ENCODE measurements at regions not wholly inside any gene's neighbourhood (a gene's known extent, or its start where the extent isn't known, plus 50 kb on each side); places are given as distances from the start of the nearest gene placed in this dataset.
"Not testable (repeated sequence)": the region's sequence is repeated elsewhere in the genome, so short reads cannot be mapped to it uniquely, and the experiment has no call there.

DNA sequence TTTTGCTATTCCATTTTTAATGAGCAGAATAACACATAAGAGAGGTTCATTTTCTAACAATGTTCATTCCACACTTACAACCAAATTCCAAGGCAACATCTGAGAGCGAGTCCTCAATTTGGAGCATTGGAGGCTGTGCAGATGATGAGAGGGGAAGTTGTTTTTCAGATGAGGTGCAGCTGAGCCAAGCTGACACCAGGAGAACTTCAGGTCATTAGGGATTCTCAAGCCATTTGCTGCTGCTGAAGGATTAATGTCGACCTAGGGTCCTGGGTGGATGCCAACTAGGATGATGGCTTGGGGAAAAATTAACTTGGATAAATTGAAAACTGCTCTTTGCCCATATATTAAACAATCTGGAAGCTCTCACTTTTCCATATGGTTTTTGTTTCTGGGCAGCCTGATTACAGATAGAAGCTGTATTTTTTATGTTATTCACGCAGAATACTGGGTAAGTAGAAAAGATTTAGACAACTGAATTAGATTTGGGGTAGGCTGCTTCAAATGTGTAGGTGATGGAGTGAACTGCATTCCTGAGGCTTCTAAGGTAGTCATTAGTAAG is 206.4 kb upstream of the SLC39A10 start:
- no peak for DNase-seq

DNA sequence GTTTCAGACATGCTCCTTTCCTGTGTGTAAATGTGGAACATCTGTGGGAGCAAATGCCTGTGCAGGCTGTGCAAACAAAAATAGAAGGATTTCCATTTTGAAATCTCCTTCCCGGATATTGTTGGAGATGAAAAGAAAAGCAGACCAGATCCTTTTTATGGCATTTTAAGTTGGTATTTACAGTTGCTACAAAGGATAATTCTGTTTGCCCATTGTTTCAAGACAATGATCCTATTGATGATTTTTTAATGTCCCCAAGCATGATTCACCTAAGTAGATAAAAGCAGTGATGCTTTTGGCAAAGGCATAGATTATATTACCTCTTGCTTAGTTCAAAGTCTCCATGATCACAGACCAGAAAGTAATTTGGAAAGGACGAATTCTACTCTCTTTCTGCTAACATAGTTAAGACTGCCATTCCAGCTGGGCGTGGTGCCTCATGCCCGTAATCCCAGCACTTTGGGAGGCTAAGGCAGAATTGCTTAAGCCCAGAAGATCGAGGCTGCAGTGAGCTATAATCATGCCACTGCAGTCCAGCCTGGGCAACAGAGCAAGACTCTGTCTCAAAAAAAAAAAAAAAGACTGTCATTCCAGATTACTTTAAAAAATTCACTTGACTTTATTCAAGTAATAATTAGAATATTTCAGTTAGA is 209.6 kb upstream of the SLC39A10 start:
- no peak for DNase-seq

DNA sequence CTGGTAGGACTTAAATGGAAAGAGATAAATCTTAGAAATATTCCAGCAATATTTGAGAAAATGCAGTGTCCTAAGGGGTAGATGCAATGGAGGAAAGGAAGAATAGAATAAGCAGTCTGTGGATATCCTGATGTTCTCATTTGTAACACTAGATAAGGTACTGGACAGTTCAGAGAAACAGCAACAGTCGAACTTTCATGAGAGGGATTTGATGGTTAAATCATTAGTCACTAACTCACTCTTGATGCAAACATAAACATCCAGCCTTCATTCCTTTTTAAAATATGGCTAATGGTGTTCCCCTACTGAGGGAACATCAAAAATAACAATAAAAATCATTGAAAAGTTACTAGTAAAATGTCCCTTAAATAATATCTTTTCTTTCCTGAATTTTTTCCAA is 211.4 kb upstream of the SLC39A10 start:
- DNase-seq: no peak

DNA sequence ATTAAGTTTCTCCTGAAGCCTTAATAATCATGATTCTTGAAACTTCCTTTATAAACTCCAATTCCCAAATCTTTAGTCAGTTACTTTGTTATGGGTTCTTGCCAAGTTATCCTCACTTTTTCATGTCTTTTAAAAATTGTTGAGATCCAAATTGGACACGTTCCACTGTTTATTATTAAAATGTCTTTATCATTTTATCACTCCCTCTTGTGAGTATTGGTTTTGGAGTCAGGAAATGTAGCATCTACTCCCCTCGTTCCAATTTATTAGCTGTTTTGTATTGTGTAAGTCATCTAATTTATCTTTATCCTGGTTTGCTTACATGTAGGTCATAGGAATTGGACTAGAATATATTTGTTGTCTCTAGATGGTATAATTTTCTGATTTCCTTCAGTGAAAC is 213.1 kb upstream of the SLC39A10 start:
- no peak for DNase-seq

DNA sequence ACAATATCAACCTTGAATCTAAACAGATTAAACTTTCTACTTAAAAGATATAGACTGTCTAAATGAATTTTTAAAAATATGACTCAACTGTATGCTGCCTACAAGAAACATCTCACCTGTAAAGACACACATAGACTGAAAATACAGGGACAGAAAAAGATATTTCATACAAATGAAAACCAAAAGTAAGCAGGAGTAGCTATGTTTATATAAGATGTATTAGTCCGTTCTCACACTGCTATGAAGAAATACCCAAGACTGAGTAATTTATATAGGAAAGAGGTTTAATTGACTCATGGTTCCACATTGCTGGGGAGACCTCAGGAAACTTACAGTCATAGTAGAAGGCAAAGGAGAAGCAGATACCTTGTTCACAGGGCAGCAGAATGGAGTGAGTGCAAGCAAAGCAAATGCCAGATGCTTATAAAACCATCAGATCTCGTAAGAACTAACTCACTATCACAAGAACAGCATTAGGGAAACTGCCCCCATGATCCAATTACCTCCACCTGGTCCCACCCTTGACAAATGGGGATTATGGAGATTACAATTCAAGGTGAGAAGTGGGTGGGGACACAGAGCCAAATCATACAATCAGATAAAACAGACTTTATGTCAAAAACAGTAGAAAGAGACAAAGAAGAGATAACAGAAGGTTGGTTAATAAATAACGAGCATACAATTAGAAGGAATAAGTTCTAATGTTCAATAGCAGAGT is 214.4 kb upstream of the SLC39A10 start:
- no peak for DNase-seq

DNA sequence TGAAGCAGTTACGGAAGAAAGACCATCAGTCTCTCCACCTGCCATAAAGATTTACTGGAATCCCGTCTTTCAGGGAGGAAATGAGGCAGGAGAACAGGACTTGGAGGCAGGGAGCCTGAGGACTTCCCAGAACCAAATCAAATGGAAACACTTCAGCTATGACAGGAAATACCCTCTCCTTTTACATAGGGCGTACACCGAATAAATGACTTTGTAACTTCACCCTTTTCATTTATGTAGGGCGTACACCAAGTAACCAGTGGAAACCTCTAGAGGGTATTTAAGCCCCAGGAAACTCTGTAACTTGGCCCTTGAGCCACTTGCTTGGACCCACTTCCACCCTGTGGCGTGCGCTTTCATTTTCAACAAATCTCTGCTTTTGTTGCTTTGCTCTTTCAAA is 218.3 kb upstream of the SLC39A10 start:
- no peak for DNase-seq

DNA sequence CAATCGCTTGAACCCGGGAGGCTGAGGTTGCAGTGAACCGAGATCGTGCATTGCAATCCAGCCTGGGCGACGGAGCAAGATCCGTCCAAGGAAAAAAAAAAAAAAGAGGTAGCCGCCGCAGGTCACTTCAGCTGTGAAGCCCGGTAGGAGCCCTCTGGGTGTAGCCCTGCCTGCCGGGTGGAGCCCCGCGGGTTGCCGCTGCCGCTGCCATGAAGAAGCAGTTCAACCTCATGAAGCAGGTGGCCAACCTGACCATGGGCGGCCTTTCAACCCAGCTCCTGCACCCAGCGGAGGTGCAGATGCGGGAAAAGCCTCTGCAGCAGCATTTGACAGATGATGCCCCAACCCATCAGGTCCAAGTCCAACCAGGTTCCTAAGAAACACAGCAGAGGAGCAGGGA is 219.5 kb upstream of the SLC39A10 start:
- DNase-seq: no peak

DNA sequence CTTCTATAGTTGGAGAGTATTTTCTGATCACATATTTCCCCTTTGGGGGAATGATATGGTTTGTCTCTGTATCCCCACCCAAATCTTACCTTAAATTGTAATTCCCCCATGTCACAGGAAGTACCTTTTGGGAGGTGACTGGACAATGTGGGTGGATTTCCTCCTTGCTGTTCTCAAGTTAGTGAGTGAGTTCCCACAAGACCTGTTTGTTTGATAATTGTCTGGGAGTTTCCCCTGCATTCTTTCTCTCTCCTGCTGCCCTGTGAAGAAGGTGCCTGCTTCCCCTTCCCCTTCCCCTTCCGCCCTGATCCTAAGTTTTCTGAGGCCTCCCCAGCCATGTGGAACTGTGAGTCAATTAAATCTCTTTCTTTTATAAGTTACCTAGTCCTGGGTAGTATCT is 222.7 kb upstream of the SLC39A10 start:
- DNase-seq: no peak

DNA sequence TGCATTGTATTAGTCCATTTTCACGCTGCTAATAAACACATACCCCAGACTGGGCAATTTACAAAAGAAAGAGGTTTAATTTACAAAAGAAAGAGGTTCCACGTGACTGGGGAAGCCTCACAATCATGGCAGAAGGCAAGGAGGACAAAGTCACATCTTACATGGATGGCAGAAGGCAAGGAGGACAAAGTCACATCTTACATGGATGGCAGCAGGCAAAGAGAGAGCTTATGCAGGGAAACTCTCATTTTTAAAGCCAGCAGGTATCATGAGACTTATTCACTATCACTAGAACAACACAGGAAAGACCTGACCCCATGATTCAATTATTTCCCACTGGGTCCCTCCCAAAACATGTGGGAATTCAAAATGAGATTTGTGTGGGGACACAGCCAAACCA is 223.3 kb upstream of the SLC39A10 start:
- not testable (repeated sequence) for DNase-seq

DNA sequence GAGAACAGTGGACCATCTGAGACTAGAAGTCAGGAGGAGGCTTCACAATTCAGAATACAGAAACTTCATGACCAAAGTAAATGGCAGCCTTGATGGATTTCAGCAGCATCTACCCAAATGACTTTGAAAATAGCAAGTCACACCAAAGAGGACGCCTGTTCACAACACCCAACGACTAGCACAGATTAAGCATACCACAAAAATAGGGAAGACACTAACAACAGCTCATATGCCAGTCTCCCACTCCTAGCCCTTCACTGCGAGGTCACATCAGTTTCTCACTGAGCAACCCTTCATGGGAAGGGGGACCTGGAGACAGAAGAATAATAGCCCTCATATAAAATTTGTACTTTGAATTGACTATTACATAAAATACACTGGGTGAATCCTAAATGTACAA is 228.4 kb upstream of the SLC39A10 start:
- no peak for DNase-seq

DNA sequence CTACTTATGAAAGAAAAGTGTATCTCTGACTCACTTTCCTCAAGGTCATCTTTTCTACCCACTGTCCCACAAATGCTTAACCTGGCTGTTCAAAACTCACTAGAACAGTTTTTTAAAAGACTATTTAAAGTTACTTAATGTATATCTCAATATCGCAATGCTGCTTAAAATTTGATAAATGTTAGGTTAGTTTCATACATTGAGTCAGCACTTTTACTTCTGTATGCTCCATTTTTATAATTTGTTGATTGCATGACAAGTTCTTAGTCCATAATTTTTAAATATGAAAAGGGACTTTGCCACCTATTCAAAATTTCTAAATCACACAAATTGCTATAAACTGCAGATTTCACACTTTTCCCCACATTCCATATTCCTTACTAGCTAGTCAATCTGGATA is 231.7 kb upstream of the SLC39A10 start:
- no peak for DNase-seq

DNA sequence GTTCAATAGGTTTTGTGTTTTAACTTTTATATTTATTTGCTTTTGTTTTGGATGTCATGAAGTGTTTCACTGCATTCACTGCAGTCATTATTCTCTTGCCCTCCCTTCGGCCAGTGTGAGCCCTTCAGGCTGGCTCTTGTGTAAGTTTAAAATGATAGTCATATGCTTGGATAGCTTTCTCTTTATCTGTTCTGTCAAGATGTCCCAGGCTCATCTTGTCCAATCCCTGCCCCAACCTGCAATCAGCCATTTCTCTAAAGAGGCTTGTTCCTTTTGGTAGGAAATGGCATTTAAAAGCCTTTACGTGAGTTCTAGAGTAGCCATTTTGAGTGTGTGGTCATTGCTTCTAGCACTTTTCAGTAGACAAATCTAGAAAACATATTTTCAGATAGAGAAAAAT is 238.0 kb upstream of the SLC39A10 start:
- DNase-seq: no peak

DNA sequence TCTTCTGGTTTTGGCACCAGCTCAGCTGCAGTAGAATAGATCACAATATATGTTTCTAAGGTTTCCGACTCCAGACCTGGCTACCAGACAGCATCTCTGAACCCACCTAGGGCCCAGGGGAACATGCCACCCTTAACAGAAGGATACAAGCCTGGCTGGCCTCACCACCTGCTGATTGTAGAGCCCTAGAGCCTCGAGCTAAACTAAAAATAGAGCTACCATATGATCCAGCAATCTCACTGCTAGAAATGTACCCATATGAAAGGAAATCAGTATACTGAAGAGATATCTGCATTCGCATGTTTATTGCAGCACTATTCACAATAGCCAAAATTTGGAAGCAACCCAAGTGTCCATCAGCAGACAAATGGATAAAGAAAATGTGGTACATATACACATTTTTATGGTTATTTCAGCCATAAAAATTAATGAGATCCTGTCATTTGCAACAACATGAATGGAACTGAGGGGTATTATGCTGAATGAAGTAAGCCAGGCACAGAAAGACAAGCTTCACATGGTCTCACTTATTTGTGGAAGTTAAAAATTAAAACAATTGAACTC is 242.4 kb upstream of the SLC39A10 start:
- no peak for DNase-seq

DNA sequence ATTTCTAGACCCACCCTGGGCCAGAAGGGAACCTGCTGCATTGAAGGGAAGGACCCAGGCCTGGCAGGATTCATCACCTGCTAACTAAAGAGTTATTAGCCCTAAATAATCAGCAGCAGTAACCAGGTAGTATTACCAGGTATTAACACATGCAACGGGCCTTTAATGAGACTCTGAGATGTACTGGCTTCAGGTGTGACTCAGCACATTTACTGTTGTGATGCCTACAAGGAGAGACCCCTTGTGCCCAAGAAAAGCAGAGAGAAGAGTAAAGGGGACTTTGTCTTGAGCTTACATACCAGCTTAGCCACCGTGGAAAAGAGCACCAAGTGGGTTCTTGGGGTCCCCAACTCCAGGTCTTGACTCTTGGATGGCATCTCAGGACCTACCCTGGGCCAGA is 243.1 kb upstream of the SLC39A10 start:
- no peak for DNase-seq

DNA sequence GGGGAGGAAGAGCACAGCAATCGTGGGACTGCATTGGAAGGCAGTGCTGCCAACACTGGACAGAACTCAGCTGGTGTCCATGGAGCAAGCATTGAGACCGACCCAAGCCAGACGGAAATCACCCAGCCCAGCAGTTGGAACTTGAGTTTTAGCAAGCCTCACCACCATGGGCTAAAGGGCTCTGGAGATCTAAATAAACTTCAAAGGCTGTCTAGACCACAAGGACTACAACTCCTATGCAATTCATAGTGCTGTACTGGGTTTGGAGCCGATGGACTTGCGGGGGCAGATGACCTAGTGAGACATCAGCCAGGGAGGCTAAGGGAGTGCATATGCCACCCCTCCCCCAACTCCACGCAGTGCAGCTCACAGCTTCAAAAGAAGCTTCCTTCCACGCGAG is 243.6 kb upstream of the SLC39A10 start:
- DNase-seq: no peak

DNA sequence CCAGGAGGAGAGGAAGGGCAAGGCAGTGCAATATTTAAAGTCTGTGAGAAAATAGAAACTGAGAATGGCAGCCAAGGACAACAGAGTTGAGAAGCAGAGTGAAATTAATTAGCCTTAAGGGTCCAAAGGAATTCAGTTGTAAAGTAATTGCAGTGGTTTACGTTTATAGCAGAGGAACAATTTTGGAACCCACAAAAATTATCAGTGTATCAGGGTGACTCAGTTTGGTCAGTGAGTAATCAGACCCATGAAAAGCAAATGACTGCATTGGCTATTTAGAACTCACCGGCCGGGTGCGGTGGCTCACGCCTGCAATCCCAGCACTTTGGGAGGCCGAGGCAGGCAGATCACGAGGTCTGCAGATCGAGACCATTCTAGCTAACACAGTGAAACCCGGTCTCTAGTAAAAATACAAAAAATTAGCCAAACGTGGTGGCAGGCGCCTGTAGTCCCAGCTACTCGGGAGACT is 245.8 kb upstream of the SLC39A10 start:
- no peak for DNase-seq

DNA sequence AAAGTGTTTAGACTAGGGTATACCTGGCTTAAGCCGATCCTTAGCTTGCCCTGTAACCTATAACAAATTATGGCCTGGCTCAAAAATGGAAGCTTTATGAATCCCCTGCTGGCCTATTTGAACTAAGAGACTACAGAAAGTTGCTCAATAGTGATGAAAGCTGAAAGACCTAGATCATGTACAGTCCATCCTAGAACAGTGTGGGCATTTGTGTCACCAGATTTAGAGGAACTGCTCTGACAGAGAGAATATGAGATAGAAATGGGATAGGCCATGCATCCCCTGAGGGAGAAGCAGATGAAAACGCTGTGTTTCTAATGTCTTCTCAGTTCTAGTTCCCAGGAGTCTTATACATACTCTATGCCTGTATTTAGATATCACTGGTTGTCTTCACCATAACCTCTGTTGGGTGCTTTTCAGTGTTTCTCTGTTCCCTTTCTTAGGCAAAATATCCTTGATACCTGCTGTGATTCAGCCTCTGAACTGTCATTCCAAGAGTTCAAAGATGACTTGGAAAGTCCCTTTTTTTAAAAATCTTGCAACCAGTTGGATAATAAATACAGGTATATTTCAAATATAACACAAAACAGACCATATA is 246.9 kb upstream of the SLC39A10 start:
- no peak for DNase-seq

DNA sequence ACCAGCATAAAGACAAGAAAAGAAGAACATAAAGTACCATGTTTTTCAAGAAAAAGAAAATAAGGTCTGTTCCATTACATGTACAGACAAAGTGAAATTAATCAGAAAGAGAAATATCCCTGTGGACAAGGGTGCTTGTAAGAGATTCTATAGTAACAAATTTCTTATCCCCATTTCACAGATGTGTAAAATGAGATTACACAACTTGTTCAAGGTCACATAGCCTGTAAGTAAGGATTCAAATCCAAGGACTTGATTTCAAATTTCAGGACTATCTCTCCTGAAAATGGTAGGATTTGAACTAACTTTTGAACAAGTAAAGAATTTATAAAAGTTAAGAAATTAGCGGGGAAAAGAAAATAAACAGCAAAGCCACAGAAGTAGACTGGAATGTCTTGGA is 248.2 kb upstream of the SLC39A10 start:
- no peak for DNase-seq

DNA sequence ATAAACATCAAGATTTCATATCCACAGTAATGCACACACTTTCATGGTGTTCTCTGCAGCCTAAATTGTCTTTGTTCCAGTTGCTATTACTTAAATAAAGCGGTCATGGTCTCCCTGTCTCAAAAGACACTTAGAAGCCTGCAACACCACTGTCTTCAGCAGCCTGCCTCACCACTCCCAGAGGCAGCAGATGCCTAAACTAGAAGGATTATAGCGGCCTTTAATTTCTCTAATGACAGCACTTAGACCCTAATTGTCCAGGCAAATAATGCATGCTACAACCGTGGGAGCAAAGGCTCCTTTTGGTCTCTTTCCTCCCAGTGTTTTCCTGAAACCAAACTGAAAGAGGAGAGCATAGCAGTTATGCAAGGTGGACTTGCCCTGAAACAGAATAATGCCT is 248.8 kb upstream of the SLC39A10 start:
- DNase-seq: no peak

DNA sequence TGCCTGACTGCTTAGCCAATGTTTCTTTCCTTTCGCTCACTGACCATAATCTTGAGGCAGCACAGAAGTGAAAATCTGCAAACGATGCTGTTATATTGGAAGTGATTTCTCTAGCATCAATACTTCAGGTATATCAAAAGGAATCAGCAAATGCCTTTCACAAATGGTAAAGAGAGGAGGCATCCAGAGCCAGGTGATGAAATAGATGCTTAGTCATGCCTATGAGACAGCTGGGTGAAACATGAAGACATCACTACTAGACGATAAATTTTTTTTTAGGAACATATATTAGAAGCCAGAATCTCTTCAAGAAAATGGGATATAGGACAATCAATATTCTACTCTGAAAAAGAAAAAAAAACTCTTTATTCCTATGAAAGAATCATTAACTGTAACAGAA is 249.2 kb upstream of the SLC39A10 start:
- DNase-seq: no peak

DNA sequence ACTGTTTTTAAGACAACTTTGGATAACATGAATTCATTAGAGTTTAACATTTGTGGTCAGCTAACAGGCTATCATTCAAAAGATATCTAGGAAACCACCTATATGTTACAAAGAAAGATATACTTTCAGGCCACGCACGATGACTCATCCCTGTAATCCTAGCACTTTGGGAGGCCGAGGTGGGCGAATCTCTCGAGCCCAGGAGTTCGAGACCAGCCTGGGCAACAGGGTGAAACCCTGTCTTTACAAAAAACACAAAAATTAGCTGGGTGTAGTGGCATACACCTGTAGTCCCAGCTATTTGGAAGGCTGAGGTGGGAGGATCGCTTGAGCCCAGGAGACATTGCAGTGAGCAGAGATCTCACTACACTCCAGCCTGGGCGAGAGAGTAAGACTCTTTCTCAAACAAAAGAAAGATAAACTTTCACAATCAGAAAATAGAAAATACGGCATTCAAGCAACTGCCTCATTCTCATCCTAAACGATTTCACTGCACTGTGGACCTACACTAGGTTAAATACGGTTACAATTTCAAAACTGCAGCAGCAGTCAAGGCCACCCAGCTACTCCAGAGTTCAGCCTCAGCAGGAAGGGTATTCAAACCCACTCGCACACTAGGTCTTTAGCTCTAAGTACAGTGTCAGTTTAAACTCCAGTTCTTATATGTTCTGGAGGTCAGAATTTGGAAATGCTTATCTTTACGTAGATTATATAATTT is 250.0 kb upstream of the SLC39A10 start:
- no peak for DNase-seq

DNA sequence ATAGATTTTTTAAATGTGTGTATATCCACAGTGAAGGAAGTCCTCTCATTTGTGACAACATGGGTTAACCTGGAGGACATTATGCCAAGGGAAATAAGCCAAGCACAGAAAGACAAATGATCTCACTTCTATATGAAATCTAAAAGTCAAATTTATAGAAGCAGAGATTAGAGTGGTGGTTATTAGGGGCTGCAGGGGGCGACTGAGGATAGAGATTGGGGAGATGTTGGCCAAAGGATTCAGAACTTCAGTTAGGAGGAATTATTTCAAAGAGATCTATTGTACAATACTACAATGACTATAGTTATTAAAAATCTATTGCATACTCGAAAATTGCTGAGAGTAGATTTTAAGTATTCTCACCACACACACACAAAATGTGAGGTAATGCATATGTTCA is 252.4 kb upstream of the SLC39A10 start:
- no peak for DNase-seq

DNA sequence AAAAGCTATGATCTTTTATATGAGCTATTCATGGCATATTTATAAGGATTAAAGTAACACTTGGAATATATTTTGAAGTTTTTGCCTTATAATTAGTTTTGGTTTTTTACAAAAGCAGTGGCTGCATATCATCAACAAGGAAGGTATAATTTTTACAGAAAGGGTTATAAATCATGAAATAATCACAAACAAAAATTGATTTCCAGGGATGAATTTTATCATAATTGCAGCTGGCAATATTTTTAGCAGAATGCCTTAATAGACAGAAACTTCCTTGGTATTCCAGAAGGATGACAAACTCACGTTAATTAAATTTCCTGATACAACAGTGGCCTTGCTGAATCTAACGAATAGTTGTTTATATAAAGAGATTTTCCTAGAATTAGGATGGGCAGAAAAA is 260.5 kb upstream of the SLC39A10 start:
- no peak for DNase-seq
